ENCODE measurements at regions not wholly inside any gene's neighbourhood (a gene's known extent, or its start where the extent isn't known, plus 50 kb on each side); places are given as distances from the start of the nearest gene placed in this dataset.
"Not testable (repeated sequence)": the region's sequence is repeated elsewhere in the genome, so short reads cannot be mapped to it uniquely, and the experiment has no call there.

DNA sequence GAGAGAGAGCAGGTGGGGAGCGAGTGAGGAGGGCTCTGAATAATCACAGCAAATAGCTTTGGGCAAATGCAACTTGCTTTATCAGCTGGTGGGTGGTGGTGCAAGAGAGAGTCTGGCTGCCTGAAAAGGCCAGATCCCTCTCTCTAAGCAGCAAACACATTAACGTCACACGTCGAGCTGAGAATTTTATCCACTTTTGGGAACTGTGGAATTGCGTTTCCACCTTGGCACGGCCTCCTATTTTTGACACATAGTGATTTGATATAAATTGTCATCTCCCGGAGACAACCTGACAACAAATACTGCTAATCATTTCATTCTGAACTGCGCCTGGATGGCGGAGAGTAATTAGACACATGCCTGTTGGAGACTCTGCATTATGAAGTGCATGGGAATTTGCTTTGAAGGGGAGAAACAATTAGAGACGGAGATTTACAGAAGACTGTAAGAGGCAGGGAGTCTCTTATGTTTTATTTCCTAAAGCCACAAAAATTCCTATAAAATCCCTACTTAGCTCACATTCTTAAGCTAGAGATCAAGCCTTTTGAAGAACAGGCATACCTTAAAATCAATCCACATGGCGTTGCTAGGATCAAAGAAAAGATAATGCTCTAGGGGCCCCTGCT lies 634.1 kb downstream of the TDRD15 start:
- Mint-ChIP-seq H3K27ac (no peak overlapping the region), H3K9me3 (peaks cover 0 to 9% (median 3%) of the 10 kb centered on the region in 7 donors), H3K27me3 (no peaks in the 10 kb centered on the region), H3K4me1 (no peaks in the 10 kb centered on the region), H3K4me3 (no peak overlapping the region), H3K36me3 (no peaks in the 10 kb centered on the region)
- ATAC-seq (ENCODE audit: low read depth in 2 of 2) (no peak), DNase-seq (no peak)

DNA sequence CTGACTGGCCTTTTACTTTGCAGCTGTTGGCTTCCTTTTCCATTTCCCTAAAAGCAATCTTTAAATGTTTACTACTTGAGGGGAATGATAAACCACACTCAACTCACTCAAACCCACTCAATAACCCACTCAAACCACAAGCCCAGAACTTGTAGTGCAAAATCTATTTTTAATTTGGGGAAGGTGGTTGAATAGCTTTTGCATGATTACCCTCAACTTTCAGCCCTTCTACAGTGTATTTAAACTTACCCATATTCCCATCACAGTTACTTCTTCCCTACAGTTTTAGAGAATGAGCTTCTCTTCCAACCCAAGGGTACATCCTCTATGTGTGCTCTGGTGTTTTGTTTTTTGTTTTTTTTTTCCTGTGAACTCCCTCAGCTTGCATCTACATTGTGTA lies 636.1 kb downstream of the TDRD15 start:
- no peaks in the 10 kb centered on the region for H3K4me1 Mint-ChIP-seq
- no peak overlapping the region for H3K4me3 Mint-ChIP-seq

DNA sequence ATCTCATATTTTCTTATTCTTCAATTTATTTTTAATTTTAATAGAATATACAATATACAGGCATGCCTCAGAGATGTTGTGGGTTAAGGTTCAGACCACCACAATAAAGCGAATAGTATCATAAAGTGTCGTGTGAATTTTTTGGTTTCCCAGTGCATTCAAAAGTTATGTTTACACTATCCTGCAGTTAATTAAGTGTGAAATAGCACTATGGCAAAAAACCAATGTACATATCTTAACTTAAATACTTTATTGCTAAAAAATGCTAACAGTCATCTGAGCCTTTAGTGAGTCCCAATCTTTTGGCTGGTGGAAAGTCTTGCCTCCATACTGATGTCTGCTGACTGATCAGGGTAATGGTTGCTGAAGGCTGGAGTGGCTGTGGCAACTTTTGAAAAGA lies 637.6 kb downstream of the TDRD15 start:
- DNase-seq (no peak), ATAC-seq (ENCODE audit: low read depth in 2 of 2) (no peak)
- no peak overlapping the region for H3K27ac Mint-ChIP-seq
- H3K4me1 Mint-ChIP-seq: no peaks in the 10 kb centered on the region
- no peak overlapping the region for H3K4me3 Mint-ChIP-seq
- H3K27me3 Mint-ChIP-seq: no peaks in the 10 kb centered on the region
- peaks cover 0 to 14% (median 3%) of the 10 kb centered on the region in 7 donors for H3K9me3 Mint-ChIP-seq
- H3K36me3 Mint-ChIP-seq: no peaks in the 10 kb centered on the region

More for the DNA sequence above, 636.1 kb downstream of the TDRD15 start:
- Mint-ChIP-seq H3K27me3 (no peaks in the 10 kb centered on the region), H3K27ac (no peak overlapping the region), H3K36me3 (no peaks in the 10 kb centered on the region), H3K9me3 (peaks cover 0 to 9% (median 3%) of the 10 kb centered on the region in 7 donors)
- ATAC-seq (ENCODE audit: low read depth in 2 of 2) (no peak), DNase-seq (no peak)

DNA sequence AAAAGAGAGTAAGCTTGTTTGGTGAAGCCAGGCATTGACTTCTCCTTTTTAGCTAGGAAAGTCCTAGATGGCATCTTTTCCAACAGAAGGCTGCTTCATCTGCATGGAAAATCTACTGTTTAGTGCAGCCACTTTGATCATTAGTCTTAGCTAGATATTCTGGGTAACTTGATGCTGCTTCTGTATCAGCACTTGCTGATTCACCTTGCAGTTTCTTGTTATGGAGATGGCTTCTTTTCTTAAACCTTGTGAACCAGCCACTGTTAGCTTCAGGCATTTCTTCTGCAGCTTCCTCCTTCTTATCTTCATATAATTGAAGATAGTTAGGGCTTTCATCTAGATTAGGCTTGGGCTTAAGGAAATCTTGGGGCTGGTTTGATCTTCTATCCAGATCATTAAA lies 639.7 kb downstream of the TDRD15 start:
- Mint-ChIP-seq H3K27ac (no peak overlapping the region), H3K4me3 (no peak overlapping the region), H3K27me3 (no peaks in the 10 kb centered on the region), H3K36me3 (no peaks in the 10 kb centered on the region), H3K4me1 (no peaks in the 10 kb centered on the region), H3K9me3 (peaks cover 0 to 14% (median 5%) of the 10 kb centered on the region in 7 donors)
- ATAC-seq (ENCODE audit: low read depth in 2 of 2) (no peak), DNase-seq (no peak)

DNA sequence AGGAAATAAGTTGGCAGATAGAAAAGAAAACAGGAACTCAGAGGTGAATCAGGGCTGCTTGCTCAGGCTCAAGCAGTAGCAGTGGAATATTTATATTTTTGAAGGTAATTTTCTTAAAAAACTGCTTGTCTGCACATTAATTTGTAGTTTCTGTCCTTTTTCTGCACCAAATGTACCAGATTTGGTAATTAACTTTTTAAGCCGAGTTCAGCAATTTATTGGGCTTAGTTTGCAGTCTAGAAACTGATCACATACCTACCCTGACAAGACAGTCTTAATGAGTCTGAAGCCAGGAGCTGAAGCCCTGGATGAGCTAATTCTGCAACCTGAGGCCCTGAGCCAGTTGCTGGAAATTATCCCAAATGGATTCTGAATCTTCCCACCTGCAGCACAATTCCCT lies 647.0 kb downstream of the TDRD15 start:
- Mint-ChIP-seq H3K4me3 (no peak overlapping the region), H3K27me3 (no peaks in the 10 kb centered on the region), H3K4me1 (no peaks in the 10 kb centered on the region), H3K36me3 (no peaks in the 10 kb centered on the region), H3K9me3 (peaks cover 0 to 4% (median 0%) of the 10 kb centered on the region in 7 donors), H3K27ac (no peak overlapping the region)
- no peak for ATAC-seq (ENCODE audit: low read depth in 2 of 2)
- DNase-seq: no peak

DNA sequence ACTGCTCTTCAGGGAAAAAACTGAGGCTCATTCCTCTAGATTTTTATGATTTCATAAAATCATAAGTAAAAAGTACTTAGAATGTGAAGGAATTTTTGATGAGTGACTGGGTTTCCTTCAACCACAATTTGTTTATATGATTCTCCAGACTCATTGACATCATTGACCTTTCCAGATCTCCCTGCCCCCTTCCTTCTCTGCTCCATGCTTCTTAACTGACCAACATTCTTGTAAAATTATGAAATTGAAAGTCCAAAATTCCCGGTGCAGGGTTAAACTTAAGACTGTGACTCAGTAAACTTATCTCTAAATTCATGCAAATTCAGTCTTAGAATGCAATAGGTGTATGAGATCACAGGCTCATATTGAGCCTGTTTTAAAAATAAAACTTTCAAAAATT lies 648.9 kb downstream of the TDRD15 start:
- peaks cover 0 to 4% (median 0%) of the 10 kb centered on the region in 7 donors for H3K9me3 Mint-ChIP-seq
- H3K4me3 Mint-ChIP-seq: no peak overlapping the region
- no peaks in the 10 kb centered on the region for H3K4me1 Mint-ChIP-seq
- DNase-seq (no peak), ATAC-seq (ENCODE audit: low read depth in 2 of 2) (no peak)
- H3K27me3 Mint-ChIP-seq: no peaks in the 10 kb centered on the region
- H3K36me3 Mint-ChIP-seq: no peaks in the 10 kb centered on the region
- H3K27ac Mint-ChIP-seq: no peak overlapping the region

DNA sequence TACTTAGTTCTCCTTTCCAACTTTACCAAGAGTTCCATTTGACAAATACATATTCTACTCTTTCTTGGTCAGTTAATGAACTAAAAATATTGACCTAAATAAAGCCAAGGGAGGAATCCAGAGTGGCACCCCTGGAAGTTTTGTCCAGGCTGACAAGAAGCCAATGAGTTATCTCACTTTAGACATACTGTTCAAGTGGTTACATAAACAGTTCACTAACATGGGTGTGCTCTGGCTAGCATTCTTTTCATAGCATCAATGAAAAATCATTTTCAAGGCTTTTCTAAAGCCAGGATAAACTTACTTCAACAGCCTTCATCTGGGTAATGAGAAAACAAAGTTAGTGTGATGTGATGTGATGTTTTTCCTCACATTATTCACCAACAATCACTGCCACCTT lies 649.4 kb downstream of the TDRD15 start:
- H3K27ac Mint-ChIP-seq: no peak overlapping the region
- H3K36me3 Mint-ChIP-seq: no peaks in the 10 kb centered on the region

DNA sequence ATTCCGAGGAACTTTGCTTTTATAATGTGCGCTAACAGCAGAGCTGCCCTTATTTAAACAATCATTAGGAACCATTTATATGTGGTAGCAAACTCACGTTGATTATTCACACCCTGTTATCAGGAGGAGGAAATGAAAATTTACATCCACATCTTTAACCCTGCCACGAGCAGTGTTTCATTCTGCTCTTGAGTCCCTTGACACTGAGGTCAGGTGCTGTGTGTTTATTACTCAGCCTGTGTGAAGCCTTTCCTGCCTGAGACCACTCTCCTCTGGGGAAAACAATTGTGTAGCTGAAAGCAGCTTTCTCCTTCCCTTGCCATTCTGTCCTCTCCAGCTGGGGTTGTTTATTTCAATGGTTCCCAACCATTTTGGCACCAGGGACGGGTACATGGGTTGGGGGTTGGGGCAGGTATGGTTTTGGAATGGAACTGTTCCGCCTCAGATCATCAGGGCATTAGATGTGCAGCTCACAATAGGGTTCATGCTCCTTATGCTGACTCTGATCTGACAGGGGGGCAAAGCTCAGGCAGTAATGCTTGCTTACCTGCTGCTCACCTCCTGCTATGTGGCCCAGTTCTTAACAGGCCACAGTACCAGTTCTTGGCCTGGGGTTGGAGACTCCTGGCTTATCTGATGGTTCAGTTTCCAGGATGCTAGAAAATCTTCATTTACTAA lies 651.1 kb downstream of the TDRD15 start:
- ATAC-seq (ENCODE audit: low read depth in 2 of 2) (no peak), DNase-seq (no peak)
- H3K36me3 Mint-ChIP-seq: no peaks in the 10 kb centered on the region
- peaks cover 0 to 3% (median 0%) of the 10 kb centered on the region in 7 donors for H3K9me3 Mint-ChIP-seq
- H3K4me3 Mint-ChIP-seq: no peak overlapping the region
- no peak overlapping the region for H3K27ac Mint-ChIP-seq
- H3K4me1 Mint-ChIP-seq: no peaks in the 10 kb centered on the region
- H3K27me3 Mint-ChIP-seq: no peaks in the 10 kb centered on the region

More for the DNA sequence above, 649.4 kb downstream of the TDRD15 start:
- H3K27me3 Mint-ChIP-seq: no peaks in the 10 kb centered on the region
- no peak for ATAC-seq (ENCODE audit: low read depth in 2 of 2)
- peaks cover 0 to 4% (median 0%) of the 10 kb centered on the region in 7 donors for H3K9me3 Mint-ChIP-seq
- no peak overlapping the region for H3K4me3 Mint-ChIP-seq
- no peaks in the 10 kb centered on the region for H3K4me1 Mint-ChIP-seq
- no peak for DNase-seq

DNA sequence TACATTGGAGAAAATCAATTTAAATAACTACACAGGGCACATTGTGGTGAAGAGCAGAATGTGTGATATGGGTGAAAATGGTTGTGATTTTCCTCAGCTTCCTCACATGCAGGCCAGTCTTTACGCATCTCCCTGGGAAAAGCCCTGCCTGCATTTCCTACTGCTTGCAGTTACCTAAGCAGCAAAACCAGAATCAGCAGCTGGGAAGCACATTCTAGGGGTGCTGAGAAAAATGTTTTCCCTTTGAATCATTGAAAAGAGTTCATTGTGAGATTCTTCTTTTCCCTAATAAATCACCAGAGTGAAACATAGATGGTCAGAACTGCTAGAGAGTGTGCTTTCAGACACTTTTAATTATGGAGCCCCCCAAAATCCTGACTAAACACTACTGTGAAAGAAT lies 656.0 kb downstream of the TDRD15 start:
- no peak overlapping the region for H3K4me3 Mint-ChIP-seq
- H3K27ac Mint-ChIP-seq: no peak overlapping the region
- H3K4me1 Mint-ChIP-seq: no peaks in the 10 kb centered on the region
- no peaks in the 10 kb centered on the region for H3K36me3 Mint-ChIP-seq
- H3K27me3 Mint-ChIP-seq: no peaks in the 10 kb centered on the region
- peaks cover 0 to 4% (median 0%) of the 10 kb centered on the region in 7 donors for H3K9me3 Mint-ChIP-seq
- ATAC-seq (ENCODE audit: low read depth in 2 of 2) (no peak), DNase-seq (no peak)

DNA sequence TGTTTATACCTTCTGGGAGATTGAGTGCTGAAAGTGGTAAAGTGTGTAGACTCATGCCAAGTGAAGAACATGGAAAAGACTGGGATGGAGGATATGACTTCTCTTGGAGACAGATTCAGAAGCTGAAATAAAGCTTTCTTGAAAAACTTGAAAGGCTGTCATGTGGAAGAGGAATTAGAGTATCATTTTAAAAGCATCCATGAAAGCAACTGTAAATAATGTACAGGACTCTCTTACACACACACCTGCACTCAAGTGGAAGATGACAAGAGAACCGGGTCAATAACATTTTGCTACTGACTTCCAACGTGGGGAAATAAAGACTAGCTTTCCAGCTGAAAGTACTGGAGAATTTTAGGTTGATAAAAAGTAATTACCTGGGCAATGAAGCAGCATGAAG lies 658.2 kb downstream of the TDRD15 start:
- H3K36me3 Mint-ChIP-seq: no peaks in the 10 kb centered on the region
- ATAC-seq (ENCODE audit: low read depth in 2 of 2): no peak

DNA sequence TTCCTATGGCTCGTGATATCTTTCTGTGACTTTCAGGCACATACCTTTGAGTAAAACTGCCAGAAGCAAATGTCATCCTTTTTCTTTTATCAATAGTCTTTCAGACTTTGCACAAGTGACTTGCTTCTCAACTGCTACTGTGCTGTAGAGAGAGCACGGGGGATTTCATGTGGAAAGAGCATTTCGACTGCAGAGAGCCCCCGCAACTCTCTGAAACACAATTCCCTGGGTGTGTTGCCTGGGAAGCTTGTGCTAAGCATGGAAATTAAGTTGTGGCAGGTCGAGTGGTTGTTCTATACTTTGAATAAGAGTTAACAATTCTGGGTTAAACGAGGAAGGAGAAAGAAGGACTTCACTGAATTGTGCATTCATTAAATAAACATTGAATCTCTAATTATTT lies 659.1 kb downstream of the TDRD15 start:
- no peak overlapping the region for H3K4me3 Mint-ChIP-seq
- no peaks in the 10 kb centered on the region for H3K4me1 Mint-ChIP-seq
- H3K9me3 Mint-ChIP-seq: peaks cover 0 to 4% (median 1%) of the 10 kb centered on the region in 7 donors
- H3K27ac Mint-ChIP-seq: no peak overlapping the region
- ATAC-seq (ENCODE audit: low read depth in 2 of 2): no peak
- H3K27me3 Mint-ChIP-seq: no peaks in the 10 kb centered on the region
- DNase-seq: no peak
- H3K36me3 Mint-ChIP-seq: no peaks in the 10 kb centered on the region

More for the DNA sequence above, 658.2 kb downstream of the TDRD15 start:
- Mint-ChIP-seq H3K9me3 (peaks cover 0 to 4% (median 1%) of the 10 kb centered on the region in 7 donors), H3K4me3 (no peak overlapping the region), H3K4me1 (no peaks in the 10 kb centered on the region), H3K27ac (no peak overlapping the region), H3K27me3 (no peaks in the 10 kb centered on the region)
- DNase-seq: no peak

DNA sequence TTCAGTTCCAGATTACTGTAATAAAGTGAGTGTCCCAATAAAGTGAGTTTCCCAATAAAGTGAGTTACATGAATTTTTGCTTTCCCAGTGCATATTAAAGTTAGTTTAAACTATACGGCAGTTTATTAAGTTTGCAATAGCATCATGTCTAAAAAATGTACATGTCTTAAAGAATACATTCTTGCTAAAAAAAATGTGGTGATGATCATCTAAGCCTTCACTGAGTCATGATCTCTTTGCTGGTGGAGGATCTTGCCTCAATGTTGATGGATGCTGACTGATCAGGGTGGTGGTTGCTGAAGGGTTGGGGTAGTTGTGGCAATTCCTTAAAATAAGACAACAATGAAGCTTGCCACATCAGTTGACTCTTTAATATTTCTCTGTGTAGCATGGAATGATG lies 664.2 kb downstream of the TDRD15 start:
- no peaks in the 10 kb centered on the region for H3K36me3 Mint-ChIP-seq
- H3K27ac Mint-ChIP-seq: no peak overlapping the region
- no peaks in the 10 kb centered on the region for H3K27me3 Mint-ChIP-seq

DNA sequence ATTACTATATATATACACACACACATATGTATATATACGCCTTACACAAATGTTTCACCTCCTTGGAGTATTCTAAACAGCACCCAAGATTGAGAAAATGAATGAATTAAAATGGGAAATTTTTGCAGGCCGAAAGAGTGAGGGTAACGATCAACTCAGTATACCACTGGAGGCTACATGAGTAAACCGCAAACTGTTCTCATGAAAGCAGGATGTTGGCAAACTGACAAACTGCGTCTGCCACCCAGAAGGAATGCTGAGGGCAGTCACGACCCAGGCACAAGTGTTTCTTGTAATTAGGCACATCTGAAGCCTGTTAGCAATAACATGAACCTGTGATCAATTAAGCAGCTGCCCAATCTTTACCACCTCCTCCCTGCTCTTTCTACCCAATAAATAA lies 666.5 kb downstream of the TDRD15 start:
- H3K36me3 Mint-ChIP-seq; H3K9me3 Mint-ChIP-seq; H3K27ac Mint-ChIP-seq; DNase-seq; H3K4me1 Mint-ChIP-seq; H3K27me3 Mint-ChIP-seq; H3K4me3 Mint-ChIP-seq; ATAC-seq (ENCODE audit: low read depth in 2 of 2): not testable (repeated sequence)

More for the DNA sequence above, 664.2 kb downstream of the TDRD15 start:
- no peak overlapping the region for H3K4me3 Mint-ChIP-seq
- H3K4me1 Mint-ChIP-seq: no peaks in the 10 kb centered on the region
- peaks cover 0 to 4% (median 1%) of the 10 kb centered on the region in 7 donors for H3K9me3 Mint-ChIP-seq
- ATAC-seq (ENCODE audit: low read depth in 2 of 2) (no peak), DNase-seq (no peak)

DNA sequence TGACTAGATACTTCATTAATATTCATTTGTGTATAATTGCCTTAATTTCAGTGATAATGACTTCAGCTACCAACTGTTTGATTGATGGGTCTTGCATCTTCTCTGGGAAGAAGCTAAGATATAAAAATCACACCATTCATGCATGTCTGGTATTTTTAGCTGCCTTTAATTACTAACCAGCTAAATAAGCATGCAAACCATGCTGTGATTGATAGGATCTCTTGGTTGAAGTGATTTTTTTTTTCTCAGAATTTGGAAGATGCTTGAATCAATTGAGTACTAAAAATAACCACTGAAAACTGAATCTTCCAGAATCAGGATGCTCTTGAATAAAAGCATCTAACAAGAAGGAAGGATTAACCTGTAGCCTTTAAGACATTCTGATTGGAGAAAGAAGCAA lies 668.8 kb downstream of the TDRD15 start:
- Mint-ChIP-seq H3K27me3 (no peaks in the 10 kb centered on the region), H3K4me1 (no peaks in the 10 kb centered on the region), H3K36me3 (no peaks in the 10 kb centered on the region), H3K4me3 (no peak overlapping the region), H3K27ac (no peak overlapping the region), H3K9me3 (peaks cover 0 to 4% (median 0%) of the 10 kb centered on the region in 7 donors)
- ATAC-seq (ENCODE audit: low read depth in 2 of 2): no peak
- no peak for DNase-seq
